ENCODE measurements at regions not wholly inside any gene's neighbourhood (a gene's known extent, or its start where the extent isn't known, plus 50 kb on each side); places are given as distances from the start of the nearest gene placed in this dataset.

GRCh38 chr13:67878376-67878775 is 648.2 kb upstream of the PCDH9 start:
- in situ Hi-C loops (cut with MboI; ENCODE audit: low pct_unique_long_range_greater_than_20kb, low sequenced_read_pairs, unreplicated experiment): no loop called here
- DNase-seq (ENCODE audit: low spot score): no peak

GRCh38 chr13:67877031-67877430 is 646.9 kb upstream of the PCDH9 start:
- TF ChIP-seq CTCF (IDR thresholded peaks at IDR 0.05; ENCODE audit: extremely low read depth, insufficient read depth, missing control alignments): no peak
- DNase-seq (ENCODE audit: low spot score): no peak
- in situ Hi-C loops (cut with MboI; ENCODE audit: low pct_unique_long_range_greater_than_20kb, low sequenced_read_pairs, unreplicated experiment): no loop called here

More at GRCh38 chr13:67878376-67878775, 648.2 kb upstream of the PCDH9 start:
- no peak for TF ChIP-seq CTCF (IDR thresholded peaks at IDR 0.05; ENCODE audit: extremely low read depth, insufficient read depth, missing control alignments)

- in situ Hi-C loops (cut with MboI; ENCODE audit: low pct_unique_long_range_greater_than_20kb, low sequenced_read_pairs, unreplicated experiment): no loop called here
- no peak for TF ChIP-seq CTCF (IDR thresholded peaks at IDR 0.05; ENCODE audit: extremely low read depth, insufficient read depth, missing control alignments)
- DNase-seq (ENCODE audit: low spot score): no peak
Observed at GRCh38 chr13:67867206-67867605, 637.1 kb upstream of the PCDH9 start.

- no peak for TF ChIP-seq CTCF (IDR thresholded peaks at IDR 0.05; ENCODE audit: extremely low read depth, insufficient read depth, missing control alignments)
- no peak for DNase-seq (ENCODE audit: low spot score)
- in situ Hi-C loops (cut with MboI; ENCODE audit: low pct_unique_long_range_greater_than_20kb, low sequenced_read_pairs, unreplicated experiment): no loop called here
Observed at GRCh38 chr13:67860315-67860714, 630.2 kb upstream of the PCDH9 start.

GRCh38 chr13:67859904-67860303 is 629.8 kb upstream of the PCDH9 start:
- no peak for TF ChIP-seq CTCF (IDR thresholded peaks at IDR 0.05; ENCODE audit: extremely low read depth, insufficient read depth, missing control alignments)

GRCh38 chr13:67857581-67858310 is 627.6 kb upstream of the PCDH9 start:
- no peak for TF ChIP-seq CTCF (IDR thresholded peaks at IDR 0.05; ENCODE audit: extremely low read depth, insufficient read depth, missing control alignments)
- no peak for DNase-seq (ENCODE audit: low spot score)
- in situ Hi-C loops (cut with MboI; ENCODE audit: low pct_unique_long_range_greater_than_20kb, low sequenced_read_pairs, unreplicated experiment): no loop called here

More at GRCh38 chr13:67859904-67860303, 629.8 kb upstream of the PCDH9 start:
- in situ Hi-C loops (cut with MboI; ENCODE audit: low pct_unique_long_range_greater_than_20kb, low sequenced_read_pairs, unreplicated experiment): no loop called here
- DNase-seq (ENCODE audit: low spot score): no peak

All from GM13977 (cell line).